H1 (cell line): ENCODE measurements at regions not wholly inside any gene's neighbourhood (a gene's known extent, or its start where the extent isn't known, plus 50 kb on each side); places are given as distances from the start of the nearest gene placed in this dataset.

Experiments
- ASH2L ChIP-seq: fragments of 200-600, 300-600 bp; sonication (generic); IDR thresholded peaks from one replicate; pipeline ENCODE4 v1.7.1; 2017; ENCODE audit warnings: low read length
- BRCA1 ChIP-seq: IDR thresholded peaks from 2 replicates; pipeline ENCODE4 v1.6.1; 2012; ENCODE audit warnings: low read depth, low read length, improper control_type of control experiment
- CBX8 ChIP-seq: fragments of 300-800, 300-1000 bp; sonication (generic); IDR thresholded peaks from 2 replicates; pipeline ENCODE4 v1.7.1; 2016; ENCODE audit warnings: low read depth, low read length, borderline replicate concordance
- CEBPB ChIP-seq: IDR thresholded peaks from 2 replicates; pipeline ENCODE4 v1.6.1; 2012; ENCODE audit warnings: low read depth, low read length
- CHD2 ChIP-seq: IDR thresholded peaks from 2 replicates; pipeline ENCODE4 v1.6.1; 2012; ENCODE audit warnings: low read length, improper control_type of control experiment
- GTF2F1 ChIP-seq: IDR thresholded peaks from 2 replicates; pipeline ENCODE4 v1.6.1; 2012; ENCODE audit warnings: low read depth, low read length, improper control_type of control experiment, borderline replicate concordance
- JUN ChIP-seq: IDR thresholded peaks from 2 replicates; pipeline ENCODE4 v1.6.1; 2011; ENCODE audit warnings: low read depth, mild to moderate bottlenecking, improper control_type of control experiment, low read length
- JUND ChIP-seq: IDR thresholded peaks from 2 replicates; pipeline ENCODE4 v1.6.1; 2011; ENCODE audit warnings: mild to moderate bottlenecking, improper control_type of control experiment, low read length
- KDM1A ChIP-seq: fragments of 200-600, 300-600 bp; sonication (generic); IDR thresholded peaks from 2 replicates; pipeline ENCODE4 v1.7.1; 2016; ENCODE audit warnings: mild to moderate bottlenecking, low read length, borderline replicate concordance
- KDM4A ChIP-seq: IDR thresholded peaks from one replicate; pipeline ENCODE4 v1.7.1; 2012; ENCODE audit warnings: low read depth, mild to moderate bottlenecking, moderate library complexity, low read length, inconsistent platforms; ENCODE audit not compliant: severe bottlenecking
- KDM5A ChIP-seq: fragments of 200-600 bp; IDR thresholded peaks from 2 replicates; pipeline ENCODE4 v1.7.1; 2012; ENCODE audit warnings: mild to moderate bottlenecking, low read length, inconsistent platforms, mixed read lengths
- MAFK ChIP-seq: IDR thresholded peaks from 2 replicates; pipeline ENCODE4 v1.6.1; 2012; ENCODE audit warnings: low read depth, mild to moderate bottlenecking, improper control_type of control experiment, low read length
- NRF1 ChIP-seq: IDR thresholded peaks from 2 replicates; pipeline ENCODE4 v1.6.1; 2011; ENCODE audit warnings: mild to moderate bottlenecking, low read depth, low read length, improper control_type of control experiment
- POLR2A ChIP-seq, 2 experiments: IDR thresholded peaks; 1 replicate in 1 of 2; 2 replicates in 1 of 2; pipeline ENCODE4 v1.6.1; 2011; ENCODE audit warnings: low read depth in 2 of 2, low read length in 2 of 2, mild to moderate bottlenecking in 2 of 2; ENCODE audit errors: control extremely low read depth in 1 of 2
- POU5F1 ChIP-seq: IDR thresholded peaks from 2 replicates; pipeline ENCODE4 v1.6.1; 2011; ENCODE audit warnings: low read depth, mild to moderate bottlenecking, low read length, moderate library complexity
- RAD21 ChIP-seq, 2 experiments: IDR thresholded peaks in 1 of 2; conservative IDR thresholded peaks in 1 of 2; 2 replicates each; pipeline ENCODE4 v1.6.1; 2011; ENCODE audit warnings: low read depth in 2 of 2, low read length in 2 of 2, improper control_type of control experiment in 1 of 2, inconsistent platforms in 1 of 2, mild to moderate bottlenecking in 1 of 2, moderate library complexity in 1 of 2
- RXRA ChIP-seq: IDR thresholded peaks from 2 replicates; pipeline ENCODE4 v1.6.1; 2011; ENCODE audit warnings: low read depth, mild to moderate bottlenecking, low read length, moderate library complexity; ENCODE audit not compliant: insufficient read depth
- SIX5 ChIP-seq: IDR thresholded peaks from 2 replicates; pipeline ENCODE4 v1.6.1; 2011; ENCODE audit warnings: mild to moderate bottlenecking, low read depth, low read length
- SP1 ChIP-seq: IDR thresholded peaks from 2 replicates; pipeline ENCODE4 v1.6.1; 2011; ENCODE audit warnings: low read depth, low read length
- SP4 ChIP-seq: IDR thresholded peaks from 2 replicates; pipeline ENCODE4 v1.6.1; 2012; ENCODE audit warnings: low read length, inconsistent platforms
- SRF ChIP-seq: IDR thresholded peaks from 2 replicates; pipeline ENCODE4 v1.6.1; 2011; ENCODE audit warnings: mild to moderate bottlenecking, low read depth, low read length, moderate library complexity
- TAF1 ChIP-seq: IDR thresholded peaks from 2 replicates; pipeline ENCODE4 v1.6.1; 2011; ENCODE audit warnings: mild to moderate bottlenecking, low read depth, low read length
- TAF7 ChIP-seq: optimal IDR thresholded peaks from 2 replicates; pipeline ENCODE3; 2011; ENCODE audit warnings: low read depth, mild to moderate bottlenecking, inconsistent platforms, low read length, moderate library complexity, borderline replicate concordance
- TBP ChIP-seq: IDR thresholded peaks from 2 replicates; pipeline ENCODE4 v1.6.1; 2011; ENCODE audit warnings: low read depth, low read length, improper control_type of control experiment
- TCF12 ChIP-seq: IDR thresholded peaks from 2 replicates; pipeline ENCODE4 v1.6.1; 2011; ENCODE audit warnings: low read depth, mild to moderate bottlenecking, low read length
- TF ChIP-seq, protein P1 (sequence below): IDR thresholded peaks from 2 replicates; pipeline ENCODE4 v1.6.1; 2012; ENCODE audit warnings: inconsistent platforms

DNA sequence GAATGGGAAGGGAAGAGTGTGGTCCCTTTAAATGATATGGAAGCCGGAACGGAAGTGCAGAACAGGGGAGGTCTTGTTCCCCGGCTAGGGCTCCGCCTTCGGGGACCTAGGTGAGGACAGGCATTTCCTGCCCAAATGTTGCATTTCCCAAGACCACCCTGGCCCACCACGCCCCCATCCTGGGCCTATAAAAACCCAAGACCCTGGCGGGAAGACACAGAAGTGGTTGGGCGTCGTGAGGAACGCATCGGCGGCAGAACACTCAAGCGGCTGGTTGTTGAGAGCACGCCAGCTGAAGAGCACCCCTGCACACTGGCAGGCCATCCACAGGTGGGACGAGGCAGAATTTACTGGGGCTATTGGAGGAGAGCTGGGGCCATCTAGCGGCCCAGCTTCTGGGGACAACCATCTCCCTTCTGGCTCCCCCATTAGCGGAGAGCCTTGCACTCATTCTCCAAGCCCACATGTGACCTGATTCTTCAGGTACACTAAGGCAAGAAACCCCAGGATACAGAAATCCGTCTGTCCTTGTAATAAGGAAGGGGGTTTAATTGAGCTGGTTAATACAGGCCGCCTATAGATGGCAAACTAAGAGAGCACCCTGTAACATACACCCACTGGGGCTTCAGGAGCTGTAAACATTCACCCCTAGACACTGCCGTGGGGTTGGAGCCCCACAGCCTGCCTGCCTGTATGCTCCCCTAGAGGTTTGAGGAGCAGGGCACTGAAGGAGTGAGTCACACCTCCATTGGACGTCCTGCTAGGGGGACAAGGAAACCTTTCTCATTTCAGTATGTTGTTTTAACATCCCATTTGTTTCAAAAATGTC, 1327.9 kb downstream of the BRINP3 start (continued):
- TF ChIP-seq KDM5A (no peak), POLR2A (IDR thresholded peaks at IDR 0.05; ENCODE audit: control extremely low read depth in 1 of 2, low read depth in 2 of 2, low read length in 2 of 2) (no peak), POU5F1 (no peak), NRF1 (no peak), SIX5 (no peak), SP4 (no peak), KDM1A (no peak), JUND (no peak), RAD21 (IDR thresholded peaks at IDR 0.05 in 1 of 2, conservative IDR thresholded peaks at IDR 0.05 in 1 of 2; ENCODE audit: low read depth in 2 of 2, low read length in 2 of 2) (peak; percentile 78 to 82), RXRA (no peak), TAF1 (0 out of 2 replicates have a peak, but pooled peaks have one; percentile 36), MAFK (no peak), CHD2 (no peak), CEBPB (no peak), TAF7 (no peak), JUN (no peak), TCF12 (no peak), CBX8 (no peak), ASH2L (no peak), BRCA1 (no peak), KDM4A (no peak), SP1 (no peak), GTF2F1 (no peak), SRF (no peak), TBP (0 out of 2 replicates have a peak, but pooled peaks have one; percentile 14)
- TF ChIP-seq, protein P1, sequence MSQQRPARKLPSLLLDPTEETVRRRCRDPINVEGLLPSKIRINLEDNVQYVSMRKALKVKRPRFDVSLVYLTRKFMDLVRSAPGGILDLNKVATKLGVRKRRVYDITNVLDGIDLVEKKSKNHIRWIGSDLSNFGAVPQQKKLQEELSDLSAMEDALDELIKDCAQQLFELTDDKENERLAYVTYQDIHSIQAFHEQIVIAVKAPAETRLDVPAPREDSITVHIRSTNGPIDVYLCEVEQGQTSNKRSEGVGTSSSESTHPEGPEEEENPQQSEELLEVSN = peak; percentile 96
